K562 (cell line): ENCODE measurements at regions not wholly inside any gene's neighbourhood (a gene's known extent, or its start where the extent isn't known, plus 50 kb on each side); places are given as distances from the start of the nearest gene placed in this dataset.
A peak's percentile ranks its signal among the peaks of the same experiment; 100 is the strongest.

Source experiments
- CEBPB ChIP-seq: fragments of 450-650 bp; IDR thresholded peaks from 2 replicates; pipeline ENCODE4 v1.6.1; 2016; ENCODE audit warnings: missing genetic modification characterization, missing compliant biosample characterization
- MAZ ChIP-seq, 2 experiments: fragments of 450-650 bp in 1 of 2; sonication (generic) in 1 of 2; formaldehyde crosslinking; IDR thresholded peaks in 1 of 2; conservative IDR thresholded peaks in 1 of 2; 2 replicates each; pipeline versions ENCODE4 v1.4.0 to v1.5.0; 2020; ENCODE audit warnings: mild to moderate bottlenecking in 1 of 2, missing genetic modification reagents in 1 of 2
- NR1H2 ChIP-seq: sonication (generic); formaldehyde crosslinking; IDR thresholded peaks from 2 replicates; pipeline ENCODE4 v1.4.0; 2020; ENCODE audit warnings: mild to moderate bottlenecking, missing genetic modification reagents
- POLR3G ChIP-seq: IDR thresholded peaks from 2 replicates; pipeline ENCODE4 v1.6.1; 2011; ENCODE audit not compliant: insufficient read length, insufficient replicate concordance; ENCODE audit errors: extremely low read depth
- PYGO2 ChIP-seq: fragments of 450-650 bp; IDR thresholded peaks from 2 replicates; pipeline ENCODE4 v1.6.1; 2016; ENCODE audit warnings: mild to moderate bottlenecking, missing genetic modification characterization, moderate library complexity, missing compliant biosample characterization
- TEAD1 ChIP-seq, 2 experiments: fragments of 450-650 bp in 1 of 2; sonication (generic) in 1 of 2; formaldehyde crosslinking; IDR thresholded peaks; 2 replicates each; pipeline versions ENCODE4 v1.4.0 to v1.8.0; 2020 to 2022; ENCODE audit warnings: mild to moderate bottlenecking in 2 of 2, missing genetic modification reagents in 1 of 2
- ZNF655 ChIP-seq: fragments of 250-450 bp; sonication (Bioruptor Pico); IDR thresholded peaks from 2 replicates; pipeline ENCODE4 v1.5.0; 2021
- TF ChIP-seq, protein P1 (sequence below): sonication (generic); formaldehyde crosslinking; IDR thresholded peaks from 2 replicates; pipeline ENCODE4 v1.4.0; 2020; ENCODE audit warnings: mild to moderate bottlenecking, missing genetic modification reagents

- TF ChIP-seq TEAD1 (CRISPR knock-in tag; IDR thresholded peaks at IDR 0.05) = no peak
- TF ChIP-seq POLR3G = no peak
- no peak for TF ChIP-seq ZNF655 (CRISPR knock-in tag)
- TF ChIP-seq NR1H2 (CRISPR knock-in tag) = no peak
- no peak for TF ChIP-seq PYGO2 (tag)
- TF ChIP-seq CEBPB (tag) = no peak
- TF ChIP-seq, protein P1, sequence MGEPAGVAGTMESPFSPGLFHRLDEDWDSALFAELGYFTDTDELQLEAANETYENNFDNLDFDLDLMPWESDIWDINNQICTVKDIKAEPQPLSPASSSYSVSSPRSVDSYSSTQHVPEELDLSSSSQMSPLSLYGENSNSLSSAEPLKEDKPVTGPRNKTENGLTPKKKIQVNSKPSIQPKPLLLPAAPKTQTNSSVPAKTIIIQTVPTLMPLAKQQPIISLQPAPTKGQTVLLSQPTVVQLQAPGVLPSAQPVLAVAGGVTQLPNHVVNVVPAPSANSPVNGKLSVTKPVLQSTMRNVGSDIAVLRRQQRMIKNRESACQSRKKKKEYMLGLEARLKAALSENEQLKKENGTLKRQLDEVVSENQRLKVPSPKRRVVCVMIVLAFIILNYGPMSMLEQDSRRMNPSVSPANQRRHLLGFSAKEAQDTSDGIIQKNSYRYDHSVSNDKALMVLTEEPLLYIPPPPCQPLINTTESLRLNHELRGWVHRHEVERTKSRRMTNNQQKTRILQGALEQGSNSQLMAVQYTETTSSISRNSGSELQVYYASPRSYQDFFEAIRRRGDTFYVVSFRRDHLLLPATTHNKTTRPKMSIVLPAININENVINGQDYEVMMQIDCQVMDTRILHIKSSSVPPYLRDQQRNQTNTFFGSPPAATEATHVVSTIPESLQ (CRISPR knock-in tag) = no peak
- TF ChIP-seq MAZ (CRISPR knock-in tag; conservative IDR thresholded peaks at IDR 0.05 in 1 of 2, IDR thresholded peaks at IDR 0.05 in 1 of 2) = peak in 1 of 2 experiments; percentile 15; a peak in 1 of 4 replicates
Observed at GRCh38 chr2:16525265-16525887, 140.3 kb downstream of the CYRIA start (continued).
